ENCODE measurements at regions not wholly inside any gene's neighbourhood (a gene's known extent, or its start where the extent isn't known, plus 50 kb on each side); places are given as distances from the start of the nearest gene placed in this dataset.

DNA sequence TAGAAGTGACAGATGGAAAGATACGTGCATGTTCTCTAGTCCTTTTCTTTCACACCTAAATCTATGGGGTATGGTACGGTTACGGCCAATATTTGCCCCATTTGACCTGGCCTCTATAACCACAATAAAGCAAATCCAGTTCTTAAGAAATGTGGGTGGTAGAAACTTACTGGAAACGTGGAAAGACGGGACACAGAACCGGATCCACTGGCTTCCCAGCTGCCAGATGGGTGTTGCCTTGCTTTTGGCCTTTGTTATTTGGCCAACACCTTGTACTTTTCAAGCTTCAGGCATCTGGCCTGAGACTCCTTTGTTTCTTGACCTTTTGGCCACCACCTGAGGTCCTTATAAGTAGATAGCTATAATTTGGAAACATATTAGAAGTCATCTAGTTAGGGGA lies 635.9 kb downstream of the SLC4A3 start:
- no peaks in the 10 kb centered on the region for H3K79me1 ChIP-seq (ENCODE audit: low read depth, low read length)
- H3K4me2 ChIP-seq (ENCODE audit: insufficient read depth, low read length, poor library complexity, severe bottlenecking), result no peak overlapping the region
- H3K4me1 ChIP-seq (ENCODE audit: control insufficient read depth in 2 of 2, insufficient read depth in 1 of 2, low read depth in 1 of 2, low read length in 2 of 2), result no peaks in the 10 kb centered on the region
- no peak overlapping the region for H2AK5ac ChIP-seq (ENCODE audit: low read depth, low read length)
- H3K18ac ChIP-seq (ENCODE audit: low read length), result no peak overlapping the region
- no peaks in the 10 kb centered on the region for H3K27me3 ChIP-seq (ENCODE audit: control insufficient read depth in 3 of 3, insufficient read depth in 3 of 3, low read depth in 1 of 3, low read length in 3 of 3)
- no peak overlapping the region for H3K27ac ChIP-seq (replicated peaks; ENCODE audit: low read length)
- no peak overlapping the region for H2BK12ac ChIP-seq (ENCODE audit: low read length)
- DNase-seq (ENCODE audit: low spot score), result no peak
- no peak overlapping the region for H3K9ac ChIP-seq (ENCODE audit: low read depth, low read length, poor library complexity)
- H4K91ac ChIP-seq (ENCODE audit: low read depth, low read length, poor library complexity), result no peak overlapping the region
- H3K9me3 ChIP-seq (replicated peaks in 1 of 2; ENCODE audit: control insufficient read depth in 2 of 2, insufficient read depth in 1 of 2, low read depth in 1 of 2, low read length in 2 of 2), result peaks cover 0 to 2% of the 10 kb centered on the region in 2 donors
- no peaks in the 10 kb centered on the region for H3K36me3 ChIP-seq (replicated peaks in 1 of 2; ENCODE audit: control insufficient read depth in 2 of 2, insufficient read depth in 2 of 2, low read length in 2 of 2)
- no peak overlapping the region for H2AFZ ChIP-seq (ENCODE audit: low read length)
- H2BK15ac ChIP-seq (ENCODE audit: low read length), result no peak overlapping the region
- no peak overlapping the region for H3K4me3 ChIP-seq (ENCODE audit: low read length in 2 of 2)
- no peak overlapping the region for H3K4ac ChIP-seq (ENCODE audit: low read length)
- no peak overlapping the region for H2BK5ac ChIP-seq (ENCODE audit: low read length)
- H2BK120ac ChIP-seq (ENCODE audit: low read depth, low read length), result no peak overlapping the region
- H3K14ac ChIP-seq (ENCODE audit: low read length), result no peak overlapping the region
- H3K23ac ChIP-seq (ENCODE audit: low read depth, low read length, poor library complexity), result no peak overlapping the region
- no CpG with 5 or more reads among the region's 6 CpGs for WGBS, 2 donors (ENCODE audit: extremely low coverage in 2 of 2, insufficient read length in 2 of 2, insufficient replicate concordance in 1 of 2)
- H4K8ac ChIP-seq (ENCODE audit: low read depth, low read length), result no peak overlapping the region

DNA sequence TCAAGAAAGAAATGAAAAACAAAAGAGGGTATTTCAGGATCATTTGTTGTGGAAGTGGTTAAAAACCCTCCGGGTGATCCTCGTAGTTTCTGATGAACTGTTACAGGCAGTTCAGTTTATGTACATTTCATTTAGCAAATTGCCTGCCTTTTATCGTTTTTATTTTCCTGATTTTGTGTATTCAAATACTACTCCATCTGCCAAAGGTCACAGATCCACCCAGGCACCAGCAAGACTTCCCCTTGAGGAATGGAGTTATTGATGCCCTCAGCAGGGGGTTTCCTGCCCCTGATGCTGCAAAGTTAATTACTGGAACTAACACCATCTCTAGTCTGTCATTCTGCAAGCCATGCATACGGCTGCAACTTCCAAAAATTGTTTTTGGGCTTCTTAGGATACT lies 641.9 kb downstream of the SLC4A3 start:
- H2AFZ ChIP-seq (ENCODE audit: low read length), result no peak overlapping the region
- H3K27ac ChIP-seq (replicated peaks; ENCODE audit: low read length), result no peak overlapping the region
- no peak overlapping the region for H2BK15ac ChIP-seq (ENCODE audit: low read length)
- peaks cover 6% of the 10 kb centered on the region in 2 donors for H3K4me1 ChIP-seq (ENCODE audit: control insufficient read depth in 2 of 2, insufficient read depth in 1 of 2, low read depth in 1 of 2, low read length in 2 of 2)
- H4K91ac ChIP-seq (ENCODE audit: low read depth, low read length, poor library complexity), result no peak overlapping the region
- H2BK120ac ChIP-seq (ENCODE audit: low read depth, low read length), result no peak overlapping the region
- peak; percentile 20 for DNase-seq (ENCODE audit: low spot score)
- H3K36me3 ChIP-seq (replicated peaks in 1 of 2; ENCODE audit: control insufficient read depth in 2 of 2, insufficient read depth in 2 of 2, low read length in 2 of 2), result no peaks in the 10 kb centered on the region
- no peak overlapping the region for H3K9ac ChIP-seq (ENCODE audit: low read depth, low read length, poor library complexity)
- no peak overlapping the region for H3K4me2 ChIP-seq (ENCODE audit: insufficient read depth, low read length, poor library complexity, severe bottlenecking)
- no peak overlapping the region for H4K8ac ChIP-seq (ENCODE audit: low read depth, low read length)
- no peak overlapping the region for H3K14ac ChIP-seq (ENCODE audit: low read length)
- no CpG with 5 or more reads among the region's 4 CpGs for WGBS, 2 donors (ENCODE audit: extremely low coverage in 2 of 2, insufficient read length in 2 of 2, insufficient replicate concordance in 1 of 2)
- H3K4ac ChIP-seq (ENCODE audit: low read length), result no peak overlapping the region
- H3K4me3 ChIP-seq (ENCODE audit: low read length in 2 of 2), result no peak overlapping the region
- no peak overlapping the region for H2BK12ac ChIP-seq (ENCODE audit: low read length)
- H3K9me3 ChIP-seq (replicated peaks in 1 of 2; ENCODE audit: control insufficient read depth in 2 of 2, insufficient read depth in 1 of 2, low read depth in 1 of 2, low read length in 2 of 2), result peaks cover 0 to 2% of the 10 kb centered on the region in 2 donors
- no peak overlapping the region for H2AK5ac ChIP-seq (ENCODE audit: low read depth, low read length)
- no peaks in the 10 kb centered on the region for H3K79me1 ChIP-seq (ENCODE audit: low read depth, low read length)
- no peaks in the 10 kb centered on the region for H3K27me3 ChIP-seq (ENCODE audit: control insufficient read depth in 3 of 3, insufficient read depth in 3 of 3, low read depth in 1 of 3, low read length in 3 of 3)
- no peak overlapping the region for H2BK5ac ChIP-seq (ENCODE audit: low read length)
- no peak overlapping the region for H3K18ac ChIP-seq (ENCODE audit: low read length)
- no peak overlapping the region for H3K23ac ChIP-seq (ENCODE audit: low read depth, low read length, poor library complexity)

DNA sequence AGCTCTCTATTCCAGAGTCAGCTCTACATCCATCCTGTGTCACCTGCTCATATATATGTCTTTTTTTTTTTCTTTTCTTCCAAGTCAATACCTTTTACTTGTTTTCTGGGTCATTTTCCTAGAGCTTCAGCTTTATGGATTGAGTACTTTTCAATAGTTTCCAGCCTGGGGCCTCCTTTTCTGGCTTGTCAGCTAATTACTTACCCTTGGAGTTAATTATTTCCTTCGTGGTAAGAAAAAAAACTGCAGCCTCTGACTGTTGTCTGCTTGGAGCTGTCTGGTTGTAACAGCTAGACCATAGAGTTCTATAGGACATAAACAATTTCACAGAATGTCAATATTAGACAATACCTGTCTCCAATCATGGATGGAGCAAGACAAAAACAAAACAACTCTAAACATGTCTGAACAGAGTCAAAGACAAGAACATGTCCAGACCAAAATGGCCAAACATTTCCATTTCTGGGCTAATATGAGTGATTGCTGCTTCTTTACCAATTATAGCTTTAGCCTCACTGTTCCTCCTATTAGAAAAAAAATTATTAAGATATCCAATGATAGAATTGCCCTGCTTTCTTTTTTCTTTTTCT lies 643.1 kb downstream of the SLC4A3 start:
- H2BK120ac ChIP-seq (ENCODE audit: low read depth, low read length), result no peak overlapping the region
- H3K4me2 ChIP-seq (ENCODE audit: insufficient read depth, low read length, poor library complexity, severe bottlenecking), result no peak overlapping the region
- WGBS, 2 donors (ENCODE audit: extremely low coverage in 2 of 2, insufficient read length in 2 of 2, insufficient replicate concordance in 1 of 2), result no CpG with 5 or more reads among the region's 1 CpG
- H2AFZ ChIP-seq (ENCODE audit: low read length), result no peak overlapping the region
- H3K14ac ChIP-seq (ENCODE audit: low read length), result no peak overlapping the region
- peaks cover 6% of the 10 kb centered on the region in 2 donors for H3K4me1 ChIP-seq (ENCODE audit: control insufficient read depth in 2 of 2, insufficient read depth in 1 of 2, low read depth in 1 of 2, low read length in 2 of 2)
- no peaks in the 10 kb centered on the region for H3K79me1 ChIP-seq (ENCODE audit: low read depth, low read length)
- no peak overlapping the region for H3K18ac ChIP-seq (ENCODE audit: low read length)
- H2BK15ac ChIP-seq (ENCODE audit: low read length), result no peak overlapping the region
- no peak overlapping the region for H3K27ac ChIP-seq (replicated peaks; ENCODE audit: low read length)
- no peak overlapping the region for H3K4ac ChIP-seq (ENCODE audit: low read length)
- peaks cover 0 to 2% of the 10 kb centered on the region in 2 donors for H3K9me3 ChIP-seq (replicated peaks in 1 of 2; ENCODE audit: control insufficient read depth in 2 of 2, insufficient read depth in 1 of 2, low read depth in 1 of 2, low read length in 2 of 2)
- no peak overlapping the region for H3K4me3 ChIP-seq (ENCODE audit: low read length in 2 of 2)
- H4K91ac ChIP-seq (ENCODE audit: low read depth, low read length, poor library complexity), result no peak overlapping the region
- H2BK12ac ChIP-seq (ENCODE audit: low read length), result no peak overlapping the region
- H3K9ac ChIP-seq (ENCODE audit: low read depth, low read length, poor library complexity), result no peak overlapping the region
- H4K8ac ChIP-seq (ENCODE audit: low read depth, low read length), result no peak overlapping the region
- H2AK5ac ChIP-seq (ENCODE audit: low read depth, low read length), result no peak overlapping the region
- H3K27me3 ChIP-seq (ENCODE audit: control insufficient read depth in 3 of 3, insufficient read depth in 3 of 3, low read depth in 1 of 3, low read length in 3 of 3), result no peaks in the 10 kb centered on the region
- H2BK5ac ChIP-seq (ENCODE audit: low read length), result no peak overlapping the region
- no peak for DNase-seq (ENCODE audit: low spot score)
- H3K23ac ChIP-seq (ENCODE audit: low read depth, low read length, poor library complexity), result no peak overlapping the region
- H3K36me3 ChIP-seq (replicated peaks in 1 of 2; ENCODE audit: control insufficient read depth in 2 of 2, insufficient read depth in 2 of 2, low read length in 2 of 2), result no peaks in the 10 kb centered on the region

DNA sequence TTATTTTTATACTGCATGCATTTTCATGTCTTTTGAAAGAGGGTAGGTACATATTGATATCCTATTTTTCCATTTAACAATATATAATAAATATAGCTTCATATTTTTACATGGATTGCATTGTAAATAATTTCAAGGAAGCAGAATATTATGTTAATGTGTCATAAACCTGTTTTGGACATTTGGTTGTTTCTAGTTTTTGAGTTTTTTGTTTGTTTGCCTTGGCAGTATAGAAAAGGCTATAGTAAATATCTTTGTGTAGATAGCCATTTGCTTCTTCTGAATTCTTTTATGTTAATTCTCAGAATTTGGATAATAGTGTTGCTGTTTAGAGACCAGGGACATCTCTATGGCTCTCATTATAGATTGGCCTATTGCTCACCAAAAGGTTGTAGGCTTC lies 645.2 kb downstream of the SLC4A3 start:
- no peak overlapping the region for H2BK120ac ChIP-seq (ENCODE audit: low read depth, low read length)
- H3K18ac ChIP-seq (ENCODE audit: low read length), result no peak overlapping the region
- H3K23ac ChIP-seq (ENCODE audit: low read depth, low read length, poor library complexity), result no peak overlapping the region
- H3K36me3 ChIP-seq (replicated peaks in 1 of 2; ENCODE audit: control insufficient read depth in 2 of 2, insufficient read depth in 2 of 2, low read length in 2 of 2), result no peaks in the 10 kb centered on the region
- no peak overlapping the region for H2AFZ ChIP-seq (ENCODE audit: low read length)
- no peak overlapping the region for H2BK12ac ChIP-seq (ENCODE audit: low read length)
- no peak overlapping the region for H4K8ac ChIP-seq (ENCODE audit: low read depth, low read length)
- H3K4ac ChIP-seq (ENCODE audit: low read length), result no peak overlapping the region
- H3K14ac ChIP-seq (ENCODE audit: low read length), result no peak overlapping the region
- no peak overlapping the region for H3K4me3 ChIP-seq (ENCODE audit: low read length in 2 of 2)
- no peaks in the 10 kb centered on the region for H3K9me3 ChIP-seq (replicated peaks in 1 of 2; ENCODE audit: control insufficient read depth in 2 of 2, insufficient read depth in 1 of 2, low read depth in 1 of 2, low read length in 2 of 2)
- H3K79me1 ChIP-seq (ENCODE audit: low read depth, low read length), result no peaks in the 10 kb centered on the region
- H2BK15ac ChIP-seq (ENCODE audit: low read length), result no peak overlapping the region
- H4K91ac ChIP-seq (ENCODE audit: low read depth, low read length, poor library complexity), result no peak overlapping the region
- H3K27me3 ChIP-seq (ENCODE audit: control insufficient read depth in 3 of 3, insufficient read depth in 3 of 3, low read depth in 1 of 3, low read length in 3 of 3), result no peaks in the 10 kb centered on the region
- H3K9ac ChIP-seq (ENCODE audit: low read depth, low read length, poor library complexity), result no peak overlapping the region
- no peak overlapping the region for H2AK5ac ChIP-seq (ENCODE audit: low read depth, low read length)
- no peak overlapping the region for H2BK5ac ChIP-seq (ENCODE audit: low read length)
- no peak overlapping the region for H3K27ac ChIP-seq (replicated peaks; ENCODE audit: low read length)
- peaks cover 6% of the 10 kb centered on the region in 2 donors for H3K4me1 ChIP-seq (ENCODE audit: control insufficient read depth in 2 of 2, insufficient read depth in 1 of 2, low read depth in 1 of 2, low read length in 2 of 2)
- no peak overlapping the region for H3K4me2 ChIP-seq (ENCODE audit: insufficient read depth, low read length, poor library complexity, severe bottlenecking)
- no peak for DNase-seq (ENCODE audit: low spot score)

All from neuronal stem cell (in vitro differentiated cells).